T-cell (primary cell): ENCODE measurements at regions not wholly inside any gene's neighbourhood (a gene's known extent, or its start where the extent isn't known, plus 50 kb on each side); places are given as distances from the start of the nearest gene placed in this dataset.

Source experiments
- ATAC-seq, 4 experiments: fragments of 200-7000 bp in 3 of 4; fragments of 150-1000 bp in 1 of 4; cut with Tn5 transposase; replicated peaks in 1 of 4; 1 replicate in 3 of 4; 2 replicates in 1 of 4; pipeline ENCODE4 v1.10.0; 2021; ENCODE audit warnings: moderate library complexity in 3 of 4, mild to moderate bottlenecking in 2 of 4, moderate number of reproducible peaks in 1 of 4
- CTCF ChIA-PET, 2 donors: fragments of 300-600 bp; sonication (Branson Sonifier 250); formaldehyde crosslinking; loops; one replicate each; lab custom pipeline; 2022; ENCODE audit warnings: antibody characterized with exemption in 2 of 2; lab: Charles Lee
- POLR2A ChIA-PET, 2 donors: fragments of 300-600 bp; sonication (Branson Sonifier 250); formaldehyde crosslinking; loops; one replicate each; lab custom pipeline; 2022; ENCODE audit warnings: antibody characterized with exemption in 2 of 2; lab: Charles Lee
- DNase-seq, 35 experiments: peaks; one replicate each; pipeline versions ENCODE4 v3.0.0 to v3.0.0-alpha.2; 2013 to 2023
- H3K27ac ChIP-seq: one replicate; pipeline ENCODE4 v1.5.1; 2013; ENCODE audit warnings: low read length
- H3K27me3 ChIP-seq, 2 experiments: replicated peaks in 1 of 2; 1 replicate in 1 of 2; 2 replicates in 1 of 2; pipeline versions ENCODE4 v1.6.1 to v1.7.0; 2013; ENCODE audit warnings: low read length in 1 of 2, mixed read lengths in 1 of 2; ENCODE audit not compliant: control insufficient read depth in 2 of 2, insufficient read depth in 2 of 2; ENCODE audit errors: extremely low read depth in 1 of 2
- H3K36me3 ChIP-seq, 2 donors: 1 replicate in 1 of 2; 2 replicates in 1 of 2; pipeline versions ENCODE4 v1.6.1 to v1.7.0; 2013; ENCODE audit warnings: low read length in 1 of 2; ENCODE audit not compliant: control insufficient read depth in 2 of 2, insufficient read depth in 1 of 2; ENCODE audit errors: extremely low read depth in 1 of 2
- H3K4me1 ChIP-seq, 2 experiments: 1 replicate in 1 of 2; 2 replicates in 1 of 2; pipeline versions ENCODE4 v1.6.1 to v1.7.0; 2013; ENCODE audit warnings: low read length in 2 of 2, mixed read lengths in 1 of 2; ENCODE audit not compliant: insufficient read depth in 2 of 2, control insufficient read depth in 1 of 2; ENCODE audit errors: extremely low read depth in 1 of 2
- H3K4me3 ChIP-seq, 2 donors: 1 replicate in 1 of 2; 2 replicates in 1 of 2; pipeline versions ENCODE4 v1.5.1 to v1.7.0; 2013; ENCODE audit warnings: mild to moderate bottlenecking in 2 of 2, low read length in 1 of 2, moderate library complexity in 1 of 2; ENCODE audit not compliant: control insufficient read depth in 1 of 2; ENCODE audit errors: extremely low read depth in 1 of 2
- H3K9me3 ChIP-seq: 2 replicates; pipeline ENCODE4 v1.7.0; 2013
- H3K27ac Mint-ChIP-seq, 2 donors: one replicate each; pipeline ENCODE4 v1.8.0; 2020 to 2021; ENCODE audit warnings: mild to moderate bottlenecking in 2 of 2, mixed read lengths in 2 of 2
- H3K27me3 Mint-ChIP-seq, 2 donors: one replicate each; pipeline ENCODE4 v1.8.0; 2021 to 2022; ENCODE audit warnings: mixed read lengths in 2 of 2
- H3K36me3 Mint-ChIP-seq: one replicate; pipeline ENCODE4 v1.8.0; 2021; ENCODE audit warnings: mixed read lengths
- H3K4me1 Mint-ChIP-seq, 3 donors: one replicate each; pipeline ENCODE4 v1.8.0; 2020 to 2022; ENCODE audit warnings: mixed read lengths in 3 of 3, mild to moderate bottlenecking in 1 of 3
- H3K4me3 Mint-ChIP-seq, 3 donors: one replicate each; pipeline ENCODE4 v1.8.0; 2020 to 2022; ENCODE audit warnings: mild to moderate bottlenecking in 3 of 3, mixed read lengths in 3 of 3, moderate library complexity in 3 of 3
- H3K9me3 Mint-ChIP-seq, 3 donors: one replicate each; pipeline ENCODE4 v1.8.0; 2020 to 2022; ENCODE audit warnings: mixed read lengths in 3 of 3
- WGBS: methylation state at CpG from one replicate; pipeline ENCODE4 v1.1.5; 2013; ENCODE audit warnings: missing lambda C conversion rate; ENCODE audit not compliant: insufficient coverage; 5-methylcytosine and 5-hydroxymethylcytosine counted together

DNA sequence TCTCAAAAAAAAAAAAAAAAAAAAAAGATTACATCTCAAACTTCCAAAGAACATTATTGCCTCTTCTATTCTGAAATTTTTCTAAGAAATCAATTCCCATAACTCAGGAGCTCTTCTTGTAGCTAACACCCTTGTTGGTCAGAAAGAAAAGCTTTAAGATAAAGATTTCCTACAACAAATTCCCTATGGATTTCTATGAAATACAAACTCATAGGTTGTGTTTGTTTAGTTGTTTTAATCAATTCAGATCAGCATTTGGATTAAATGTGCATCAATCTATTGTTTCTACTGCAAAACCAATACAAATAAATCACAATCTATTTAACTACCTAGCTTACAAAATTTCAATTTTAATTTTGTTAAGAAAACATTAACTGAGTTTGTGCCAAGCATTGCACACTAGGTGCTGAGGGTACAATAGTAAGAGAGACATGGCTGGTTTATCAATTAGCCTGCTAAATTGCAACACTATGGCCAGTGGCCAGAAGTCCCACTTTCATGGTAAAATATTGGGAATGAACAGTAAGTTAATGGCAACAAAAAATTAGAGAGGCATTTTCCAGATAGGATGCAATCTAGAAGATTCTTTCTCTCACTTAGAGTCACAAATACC lies 80.2 kb upstream of the MYCN start:
- no peaks in the 10 kb centered on the region for H3K4me1 ChIP-seq
- H3K36me3 ChIP-seq, result no peaks in the 10 kb centered on the region
- peaks cover 0 to 4% of the 10 kb centered on the region in 2 experiments for H3K27me3 ChIP-seq
- no peak overlapping the region for H3K4me3 ChIP-seq
- no peak for ATAC-seq
- Mint-ChIP-seq H3K36me3 (no peaks in the 10 kb centered on the region), H3K27me3 (peaks cover 7 to 31% of the 10 kb centered on the region in 2 donors), H3K9me3 (peaks cover 0 to 7% (median 0%) of the 10 kb centered on the region in 3 donors), H3K4me3 (no peak overlapping the region), H3K27ac (no peak overlapping the region), H3K4me1 (no peaks in the 10 kb centered on the region)
- H3K9me3 ChIP-seq, result no peaks in the 10 kb centered on the region
- no peak for DNase-seq
- POLR2A ChIA-PET, result no interaction called here
- no peak overlapping the region for H3K27ac ChIP-seq
- CTCF ChIA-PET, result interaction anchor here in 1 of 2 donors (0.7 kb wide), 1 partner anchor 745 kb away, joined by 3 read pairs; no protein-coding TSS in a partner anchor

DNA sequence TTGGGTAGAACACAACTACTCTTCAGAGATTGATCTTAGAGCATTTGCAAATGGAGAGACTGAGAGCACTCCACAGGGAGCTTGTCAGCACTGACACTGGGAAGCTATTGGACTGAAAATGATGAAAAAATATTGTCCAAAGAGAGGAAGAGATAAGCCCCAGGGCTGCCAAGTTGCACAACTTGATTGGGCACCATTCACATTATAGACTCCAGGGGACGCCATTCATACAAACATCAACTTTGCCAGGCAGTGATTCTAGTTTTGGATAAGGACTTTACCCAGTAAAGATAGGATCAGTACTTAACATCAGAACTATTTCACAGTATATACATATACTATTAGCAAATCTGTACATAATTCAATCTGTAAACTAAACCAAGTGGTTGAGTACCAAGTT lies 79.6 kb upstream of the MYCN start:
- no peaks in the 10 kb centered on the region for H3K36me3 Mint-ChIP-seq
- H3K9me3 Mint-ChIP-seq, result peaks cover 0 to 7% (median 0%) of the 10 kb centered on the region in 3 donors
- POLR2A ChIA-PET, result no interaction called here

DNA sequence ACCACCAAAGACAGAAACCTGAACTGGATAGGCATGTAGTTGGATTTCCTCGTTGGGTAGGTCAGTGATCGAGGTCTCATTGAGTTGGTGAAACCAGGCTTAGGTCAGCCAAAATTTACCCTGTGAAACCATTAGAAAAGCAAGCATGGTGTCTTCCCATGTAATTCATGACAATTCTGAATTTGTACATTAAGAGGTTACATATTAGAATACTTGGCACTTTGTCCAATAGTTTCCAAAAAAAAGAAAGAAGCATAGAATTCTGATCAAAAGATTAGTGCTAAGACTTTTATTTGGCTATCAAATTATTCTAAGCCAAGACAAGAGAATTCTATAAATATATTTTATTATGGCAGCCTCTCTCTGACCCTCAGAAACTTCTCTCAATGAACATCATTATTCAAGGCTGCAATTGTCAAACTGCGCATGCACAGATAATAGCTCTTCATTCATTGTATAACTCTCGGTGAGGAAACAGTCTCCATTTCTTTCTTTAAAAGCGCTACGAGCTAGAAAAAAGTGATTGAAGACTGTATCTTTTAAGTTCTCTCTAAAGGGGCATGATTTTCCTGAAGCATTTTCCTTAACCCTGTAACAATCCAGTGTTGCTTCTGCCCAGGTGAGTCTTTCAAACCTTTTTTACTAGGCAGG lies 79.1 kb upstream of the MYCN start:
- WGBS, result 100% methylated on average over 1 of the region's 6 CpGs
- no peak for DNase-seq
- Histone ChIP-seq H3K4me1 (no peaks in the 10 kb centered on the region), H3K4me3 (no peak overlapping the region), H3K27ac (no peak overlapping the region), H3K9me3 (no peaks in the 10 kb centered on the region), H3K27me3 (peaks cover 0 to 4% of the 10 kb centered on the region in 2 experiments), H3K36me3 (no peaks in the 10 kb centered on the region)
- Mint-ChIP-seq H3K9me3 (peaks cover 0 to 5% (median 0%) of the 10 kb centered on the region in 3 donors), H3K27ac (no peak overlapping the region), H3K36me3 (no peaks in the 10 kb centered on the region), H3K27me3 (peaks cover 5 to 34% of the 10 kb centered on the region in 2 donors), H3K4me1 (no peaks in the 10 kb centered on the region), H3K4me3 (no peak overlapping the region)
- POLR2A ChIA-PET, result no interaction called here
- CTCF ChIA-PET, result no interaction called here
- ATAC-seq, result no peak

More for the DNA sequence above, 79.6 kb upstream of the MYCN start:
- H3K27ac ChIP-seq, result no peak overlapping the region
- H3K4me3 Mint-ChIP-seq, result no peak overlapping the region
- peaks cover 0 to 4% of the 10 kb centered on the region in 2 experiments for H3K27me3 ChIP-seq
- H3K27ac Mint-ChIP-seq, result no peak overlapping the region
- no peaks in the 10 kb centered on the region for H3K36me3 ChIP-seq
- no peaks in the 10 kb centered on the region for H3K9me3 ChIP-seq
- no CpG with 5 or more reads among the region's 1 CpG for WGBS
- CTCF ChIA-PET, result no interaction called here
- H3K4me3 ChIP-seq, result no peak overlapping the region
- no peaks in the 10 kb centered on the region for H3K4me1 ChIP-seq
- H3K27me3 Mint-ChIP-seq, result peaks cover 7 to 36% of the 10 kb centered on the region in 2 donors
- H3K4me1 Mint-ChIP-seq, result no peaks in the 10 kb centered on the region
- no peak for DNase-seq
- no peak for ATAC-seq

DNA sequence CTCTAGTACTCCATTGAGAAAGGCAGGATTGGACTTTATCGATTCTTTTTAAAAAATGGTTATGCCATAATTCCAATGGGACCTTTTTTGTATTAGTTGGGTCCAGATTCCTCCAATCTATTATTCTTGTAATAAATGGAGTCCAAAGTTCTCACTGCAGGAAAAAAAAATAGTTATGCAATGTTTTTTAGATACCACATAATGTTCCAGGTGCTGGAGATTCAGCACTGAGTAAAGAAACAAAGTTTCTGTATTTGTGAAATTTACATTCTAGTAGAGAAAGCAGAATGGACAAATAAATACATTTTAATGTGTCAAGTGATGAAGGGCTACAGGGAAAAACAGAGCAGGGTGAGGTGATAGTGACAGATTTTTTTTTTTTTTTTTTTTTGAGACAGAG lies 78.5 kb upstream of the MYCN start:
- POLR2A ChIA-PET, result no interaction called here
- CTCF ChIA-PET, result no interaction called here
- peaks cover 0 to 8% (median 0%) of the 10 kb centered on the region in 3 donors for H3K9me3 Mint-ChIP-seq

DNA sequence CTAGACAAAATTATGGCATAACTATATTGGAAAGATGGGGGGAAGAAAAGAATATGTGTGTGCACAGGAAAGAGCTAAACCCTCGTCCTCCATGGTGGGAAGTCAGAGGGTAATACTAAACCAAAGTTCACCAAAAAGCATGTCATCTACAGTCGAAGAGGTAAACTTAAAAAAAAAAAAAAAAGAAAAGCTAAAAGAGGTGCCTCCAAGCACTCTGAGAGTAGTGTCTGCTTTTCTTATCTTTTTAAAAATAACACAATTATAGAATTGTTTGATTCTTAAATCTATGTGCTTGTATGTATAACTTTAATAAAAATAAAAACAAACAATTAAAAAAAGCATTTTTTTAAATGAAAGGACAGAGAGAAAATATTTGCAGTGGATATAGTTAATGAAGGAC lies 77.3 kb upstream of the MYCN start:
- Mint-ChIP-seq H3K9me3 (peaks cover 0 to 8% (median 0%) of the 10 kb centered on the region in 3 donors), H3K27ac (no peak overlapping the region), H3K27me3 (peaks cover 3 to 26% of the 10 kb centered on the region in 2 donors), H3K4me1 (no peaks in the 10 kb centered on the region), H3K36me3 (no peaks in the 10 kb centered on the region), H3K4me3 (no peak overlapping the region)
- no peaks in the 10 kb centered on the region for H3K4me1 ChIP-seq
- no peak for DNase-seq
- H3K9me3 ChIP-seq, result no peaks in the 10 kb centered on the region
- no peak overlapping the region for H3K4me3 ChIP-seq
- no CpG with 5 or more reads among the region's 2 CpGs for WGBS
- CTCF ChIA-PET, result no interaction called here
- no peak overlapping the region for H3K27ac ChIP-seq
- peaks cover 0 to 4% of the 10 kb centered on the region in 2 experiments for H3K27me3 ChIP-seq
- H3K36me3 ChIP-seq, result no peaks in the 10 kb centered on the region
- POLR2A ChIA-PET, result no interaction called here
- no peak for ATAC-seq

More for the DNA sequence above, 78.5 kb upstream of the MYCN start:
- Histone ChIP-seq H3K4me3 (no peak overlapping the region), H3K27ac (no peak overlapping the region), H3K36me3 (no peaks in the 10 kb centered on the region), H3K9me3 (no peaks in the 10 kb centered on the region), H3K4me1 (no peaks in the 10 kb centered on the region), H3K27me3 (peaks cover 0 to 4% of the 10 kb centered on the region in 2 experiments)
- DNase-seq (no peak), ATAC-seq (no peak)
- Mint-ChIP-seq H3K27me3 (peaks cover 3 to 32% of the 10 kb centered on the region in 2 donors), H3K36me3 (no peaks in the 10 kb centered on the region), H3K27ac (no peak overlapping the region), H3K4me1 (no peaks in the 10 kb centered on the region), H3K4me3 (no peak overlapping the region)
- WGBS, result no CpG with 5 or more reads among the region's 1 CpG

DNA sequence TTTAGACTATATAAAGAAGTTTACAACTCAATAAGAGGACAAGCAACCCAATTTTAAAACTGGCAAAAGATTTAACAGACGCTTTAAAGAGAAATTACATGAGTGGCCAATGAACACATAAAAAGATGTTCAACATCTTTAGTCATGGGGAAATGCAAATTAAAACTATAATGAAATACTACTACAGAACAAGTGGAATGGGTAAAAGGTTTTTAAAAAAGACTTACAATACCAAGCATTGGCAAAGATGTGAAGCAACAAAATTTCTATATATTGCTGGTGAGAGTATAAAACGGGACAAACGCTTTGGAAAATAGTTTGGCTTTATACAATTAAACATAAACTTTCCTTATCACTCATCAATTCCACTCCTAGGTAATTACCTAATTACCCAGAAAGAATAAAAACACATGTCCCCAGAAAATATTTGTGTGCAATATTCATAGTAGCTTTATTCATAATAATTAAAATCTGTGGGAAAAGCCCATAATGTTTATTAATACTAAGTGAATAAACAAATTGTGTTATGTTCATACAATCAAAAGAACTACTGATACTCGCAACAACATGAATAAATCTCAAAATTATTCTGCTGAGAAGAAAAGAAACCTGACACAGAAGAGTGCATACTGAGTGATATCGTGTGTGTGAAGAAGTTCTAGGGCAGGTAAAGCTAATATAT lies 76.7 kb upstream of the MYCN start:
- WGBS, result 100% methylated on average over 1 of the region's 5 CpGs

More for the DNA sequence above, 76.7 kb upstream of the MYCN start:
- ChIA-PET CTCF (no interaction called here), POLR2A (no interaction called here)
- Histone ChIP-seq H3K4me1 (no peaks in the 10 kb centered on the region), H3K36me3 (no peaks in the 10 kb centered on the region), H3K27ac (no peak overlapping the region), H3K9me3 (no peaks in the 10 kb centered on the region), H3K27me3 (peaks cover 0 to 4% of the 10 kb centered on the region in 2 experiments), H3K4me3 (no peak overlapping the region)
- DNase-seq, result no peak
- Mint-ChIP-seq H3K4me3 (no peak overlapping the region), H3K27me3 (peaks cover 1 to 24% of the 10 kb centered on the region in 2 donors), H3K36me3 (no peaks in the 10 kb centered on the region), H3K27ac (no peak overlapping the region), H3K4me1 (no peaks in the 10 kb centered on the region), H3K9me3 (peaks cover 0 to 8% (median 0%) of the 10 kb centered on the region in 3 donors)
- no peak for ATAC-seq
